ENCODE measurements at regions not wholly inside any gene's neighbourhood (a gene's known extent, or its start where the extent isn't known, plus 50 kb on each side); places are given as distances from the start of the nearest gene placed in this dataset.

DNA sequence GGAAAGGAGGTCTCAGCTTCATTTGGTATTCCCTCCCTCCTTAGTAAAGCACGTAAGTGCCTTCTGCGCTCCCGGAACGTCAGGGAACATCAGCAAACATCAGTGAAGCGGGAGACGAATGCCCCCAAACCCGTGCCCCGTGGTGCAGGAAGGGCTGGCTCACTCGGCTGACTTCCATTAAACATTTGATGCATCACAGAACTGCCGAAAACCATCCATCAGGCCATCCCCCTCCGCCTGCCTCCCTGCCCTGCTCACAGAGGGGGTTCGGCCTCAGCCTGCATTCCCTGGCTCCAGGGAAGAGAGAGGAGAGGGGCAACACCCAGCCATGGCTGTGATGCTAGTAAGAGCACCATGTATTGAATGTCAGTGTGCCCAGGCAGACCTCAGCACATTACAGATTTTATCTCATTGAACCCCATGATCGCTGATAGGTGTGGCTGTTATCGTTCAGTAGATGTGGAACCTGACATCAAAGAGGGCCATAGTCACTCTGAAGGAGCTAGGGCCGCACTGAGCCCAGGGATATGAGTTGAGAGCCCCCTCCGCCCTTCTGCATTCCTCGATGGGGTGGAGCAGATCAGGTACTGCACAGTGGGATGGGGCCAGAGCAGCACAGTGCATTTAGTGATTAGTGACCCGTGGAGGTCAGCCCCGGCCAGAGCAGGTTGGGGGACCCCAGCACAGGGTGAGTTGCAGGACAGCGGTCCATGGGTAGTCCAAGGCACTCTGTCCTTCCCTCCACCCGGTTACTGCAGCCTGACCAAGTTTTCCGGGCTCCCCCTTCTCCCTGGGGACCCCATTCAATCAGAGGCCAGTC, 146.4 kb downstream of the RPS24 start:
- TF ChIP-seq POLR2A (IDR thresholded peaks at IDR 0.05): no peak
- TF ChIP-seq, protein P1, sequence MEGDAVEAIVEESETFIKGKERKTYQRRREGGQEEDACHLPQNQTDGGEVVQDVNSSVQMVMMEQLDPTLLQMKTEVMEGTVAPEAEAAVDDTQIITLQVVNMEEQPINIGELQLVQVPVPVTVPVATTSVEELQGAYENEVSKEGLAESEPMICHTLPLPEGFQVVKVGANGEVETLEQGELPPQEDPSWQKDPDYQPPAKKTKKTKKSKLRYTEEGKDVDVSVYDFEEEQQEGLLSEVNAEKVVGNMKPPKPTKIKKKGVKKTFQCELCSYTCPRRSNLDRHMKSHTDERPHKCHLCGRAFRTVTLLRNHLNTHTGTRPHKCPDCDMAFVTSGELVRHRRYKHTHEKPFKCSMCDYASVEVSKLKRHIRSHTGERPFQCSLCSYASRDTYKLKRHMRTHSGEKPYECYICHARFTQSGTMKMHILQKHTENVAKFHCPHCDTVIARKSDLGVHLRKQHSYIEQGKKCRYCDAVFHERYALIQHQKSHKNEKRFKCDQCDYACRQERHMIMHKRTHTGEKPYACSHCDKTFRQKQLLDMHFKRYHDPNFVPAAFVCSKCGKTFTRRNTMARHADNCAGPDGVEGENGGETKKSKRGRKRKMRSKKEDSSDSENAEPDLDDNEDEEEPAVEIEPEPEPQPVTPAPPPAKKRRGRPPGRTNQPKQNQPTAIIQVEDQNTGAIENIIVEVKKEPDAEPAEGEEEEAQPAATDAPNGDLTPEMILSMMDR (IDR thresholded peaks at IDR 0.05): no peak
